GM21381 (cell line): ENCODE measurements at regions not wholly inside any gene's neighbourhood (a gene's known extent, or its start where the extent isn't known, plus 50 kb on each side); places are given as distances from the start of the nearest gene placed in this dataset.

Experiments
- ATAC-seq: cut with Tn5 transposase; IDR thresholded peaks from one replicate; pipeline ENCODE4 v1.9.1; 2021; ENCODE audit warnings: mild to moderate bottlenecking, moderate library complexity; ENCODE audit not compliant: unreplicated experiment

DNA sequence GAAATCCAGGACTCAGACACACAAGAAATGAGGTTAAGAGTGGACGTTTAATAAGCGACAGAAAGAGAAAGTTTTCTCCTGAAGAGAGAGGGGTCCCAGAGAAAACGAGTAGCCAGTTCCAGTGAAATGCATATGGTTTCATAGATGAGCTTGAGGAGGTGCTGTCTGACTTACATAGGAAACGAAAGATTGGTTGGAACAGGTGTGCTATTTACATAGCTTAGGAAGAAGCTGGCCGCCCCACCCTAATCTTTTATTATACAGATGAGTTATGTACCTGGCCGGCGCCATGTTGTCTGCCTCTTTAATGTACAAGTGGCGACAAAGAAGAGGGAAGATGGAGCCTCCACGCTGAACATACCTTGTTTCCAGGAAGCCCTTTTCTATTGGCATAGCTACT is 223.0 kb downstream of the SLC6A15 start:
- no peak for ATAC-seq

DNA sequence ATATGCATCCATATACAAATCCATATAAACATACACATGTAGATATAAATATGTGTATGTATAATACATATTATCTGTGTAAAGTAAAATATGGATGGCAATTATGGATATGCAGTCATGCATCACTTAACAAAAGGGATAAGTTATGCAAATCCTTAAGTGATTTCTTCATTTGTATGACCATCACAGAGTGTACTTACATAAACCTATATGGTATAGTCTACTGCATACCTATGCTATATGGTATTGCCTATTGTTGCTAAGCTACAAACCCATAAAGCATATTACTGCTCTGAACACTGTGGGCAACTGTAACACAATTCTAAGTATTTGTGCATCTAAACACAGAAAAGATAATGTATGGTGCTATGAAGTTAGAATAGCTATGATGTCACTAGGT is 227.2 kb downstream of the SLC6A15 start:
- ATAC-seq = no peak

DNA sequence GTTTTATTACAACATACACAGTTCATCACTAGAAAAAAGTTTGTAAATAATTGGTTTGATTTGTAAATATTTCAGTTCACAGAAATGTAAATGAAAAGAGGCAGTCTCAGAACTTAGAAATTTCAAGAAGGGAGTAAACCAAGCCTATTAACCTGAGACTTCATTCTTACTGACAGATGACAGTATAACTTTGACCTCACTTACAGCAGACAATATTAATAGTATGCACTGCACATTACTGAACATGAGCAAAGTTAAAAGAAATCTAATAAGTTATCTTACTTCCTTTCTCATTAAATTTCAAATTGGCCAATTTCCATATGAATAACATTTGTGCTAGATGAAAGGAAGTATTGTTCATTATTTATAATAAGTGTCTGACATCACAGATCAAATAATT is 235.8 kb downstream of the SLC6A15 start:
- ATAC-seq = no peak

DNA sequence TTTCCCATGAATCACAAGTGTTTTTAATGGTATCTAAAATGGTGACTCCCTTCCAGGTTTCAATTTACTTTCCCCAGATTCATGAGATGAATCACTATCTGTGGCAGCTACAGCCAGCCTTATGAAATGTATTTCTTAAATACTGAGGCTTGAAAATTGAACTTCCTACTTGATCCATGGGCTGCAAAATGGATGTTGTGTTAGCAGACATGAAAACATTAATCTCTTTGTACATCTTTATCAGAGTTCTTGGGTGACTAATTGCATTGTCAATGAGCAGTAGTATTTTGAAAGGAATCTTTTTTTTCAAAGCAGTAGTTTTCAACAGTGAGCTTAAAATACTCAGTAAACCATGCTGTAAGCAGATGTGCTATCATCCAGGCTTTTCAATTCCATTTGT is 250.8 kb downstream of the SLC6A15 start:
- no peak for ATAC-seq

DNA sequence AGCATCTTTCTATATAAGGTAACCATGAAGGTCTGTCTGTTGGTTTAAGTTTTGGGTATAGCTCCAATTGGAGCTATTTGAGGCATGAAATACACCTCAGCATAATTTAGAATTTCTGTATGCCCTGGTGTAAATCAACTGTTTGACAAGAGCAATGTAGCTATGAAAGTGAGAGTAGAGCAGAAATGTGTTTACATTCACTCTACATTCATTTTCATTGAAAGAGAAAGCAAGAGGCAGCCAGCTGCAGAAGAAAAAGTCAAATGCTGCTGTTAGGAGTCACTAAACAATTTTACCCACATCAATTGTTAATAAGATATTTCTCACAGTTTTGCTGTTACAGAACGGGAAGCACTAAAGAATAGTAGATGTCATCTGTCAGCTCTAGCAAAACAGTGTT is 252.5 kb downstream of the SLC6A15 start:
- no peak for ATAC-seq

DNA sequence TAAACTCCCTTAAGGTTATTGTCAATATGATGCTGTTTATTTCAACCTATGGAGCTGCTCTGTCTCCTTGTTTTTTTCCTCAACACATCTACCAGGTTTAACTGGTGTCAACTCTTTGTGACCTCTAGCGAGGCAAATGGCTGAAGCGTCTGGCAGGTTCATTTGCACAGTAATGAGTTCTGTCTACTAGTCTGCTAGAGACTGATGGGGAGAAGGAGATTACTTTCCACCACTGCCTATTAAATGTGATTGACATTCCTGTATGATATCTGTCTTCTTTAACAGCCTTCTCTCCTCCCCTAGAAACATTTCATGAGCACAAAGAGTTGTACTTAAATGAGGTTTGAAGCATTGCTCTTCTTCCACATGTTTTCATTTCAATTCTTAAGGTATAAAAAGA is 253.7 kb downstream of the SLC6A15 start:
- no peak for ATAC-seq

DNA sequence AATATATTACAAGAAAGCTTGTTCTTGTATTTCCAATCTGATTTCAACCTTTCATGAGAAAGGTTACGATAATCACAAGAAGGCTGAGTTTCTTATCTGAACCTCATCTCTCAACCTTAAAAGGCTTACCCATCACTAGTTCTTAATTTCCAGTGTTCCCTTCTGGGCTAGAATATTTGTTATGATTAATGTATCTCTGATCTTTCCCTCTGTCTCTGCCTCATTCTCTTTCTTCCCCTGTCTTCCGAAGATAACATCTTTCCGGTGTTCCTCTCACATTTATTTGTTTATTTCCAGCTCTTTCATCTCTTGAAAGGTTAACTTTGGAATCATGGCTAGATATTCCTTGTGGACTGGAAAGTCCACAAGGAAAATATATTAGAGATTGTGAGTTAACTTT is 255.9 kb downstream of the SLC6A15 start:
- ATAC-seq = no peak

DNA sequence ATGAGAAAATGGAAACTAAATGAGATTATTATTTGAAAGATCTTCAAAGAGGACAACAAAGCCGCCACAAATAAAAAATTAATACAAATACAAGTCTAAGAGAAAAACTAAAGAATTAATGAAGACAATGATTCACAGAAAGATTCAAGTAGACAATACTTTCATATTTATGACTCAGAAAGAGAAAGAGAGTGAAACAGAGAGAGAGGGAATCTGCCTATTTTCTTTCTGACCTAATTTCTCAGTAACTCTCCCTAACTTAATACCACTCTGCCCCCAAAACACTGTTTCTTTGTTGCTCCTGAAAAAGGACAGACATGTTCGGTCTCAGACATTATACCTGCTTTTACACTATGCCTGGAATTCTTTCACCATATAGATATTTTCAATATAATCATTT is 259.1 kb downstream of the SLC6A15 start:
- no peak for ATAC-seq

DNA sequence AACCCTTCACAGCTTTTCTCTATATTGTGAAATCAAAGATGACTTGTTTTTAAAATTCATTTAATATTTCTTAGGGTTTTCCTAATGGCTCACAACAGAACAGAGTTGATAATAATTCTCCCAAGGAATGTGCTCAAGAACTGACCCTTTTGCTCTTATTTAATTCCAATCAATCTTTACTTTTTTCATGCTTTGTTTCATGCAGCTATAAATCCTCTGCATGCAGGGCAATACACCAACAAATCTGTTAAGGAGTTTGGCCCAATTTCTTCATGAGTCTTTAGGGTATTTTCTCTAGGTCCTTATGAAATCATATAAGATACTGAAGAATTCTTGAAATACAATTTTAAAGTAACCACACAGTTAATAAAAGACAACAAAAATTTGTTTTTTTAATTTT is 264.2 kb downstream of the SLC6A15 start:
- ATAC-seq = no peak

DNA sequence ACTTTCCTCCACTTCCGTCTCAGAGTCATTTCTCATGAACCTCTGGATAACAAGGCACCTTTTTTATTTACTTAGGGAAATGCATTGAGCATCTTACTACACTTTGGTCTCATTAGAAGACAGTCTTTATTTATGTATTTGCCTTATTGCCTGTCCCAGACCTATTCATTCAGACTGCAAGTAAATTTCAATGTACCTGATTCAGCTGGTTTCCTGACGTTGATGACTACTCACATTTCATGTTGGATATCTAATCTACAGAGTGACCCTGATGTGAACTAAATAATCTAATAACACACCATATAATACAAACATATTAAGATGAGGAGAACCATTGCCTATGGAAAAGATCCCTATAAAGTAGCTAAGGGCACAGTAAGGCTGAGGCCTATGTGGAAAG is 267.7 kb downstream of the SLC6A15 start:
- no peak for ATAC-seq

DNA sequence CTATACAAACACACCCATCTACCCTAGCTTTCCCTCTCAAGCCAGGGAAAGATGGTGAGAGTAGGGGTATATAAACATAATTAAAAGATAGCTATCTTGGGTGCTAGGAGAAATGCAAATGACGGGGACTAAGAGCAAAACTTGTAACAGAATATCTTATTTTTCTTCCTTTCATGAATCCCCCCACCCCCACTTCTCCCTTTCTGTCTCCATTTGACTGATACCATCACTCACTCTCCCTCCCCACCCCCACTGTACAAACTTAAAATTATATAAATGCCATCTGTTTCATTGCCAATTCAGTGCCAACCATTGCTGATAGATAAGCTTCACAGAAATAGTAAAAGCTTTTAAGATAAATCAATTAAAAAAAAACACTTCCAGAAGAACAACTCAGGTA is 268.6 kb downstream of the SLC6A15 start:
- no peak for ATAC-seq

DNA sequence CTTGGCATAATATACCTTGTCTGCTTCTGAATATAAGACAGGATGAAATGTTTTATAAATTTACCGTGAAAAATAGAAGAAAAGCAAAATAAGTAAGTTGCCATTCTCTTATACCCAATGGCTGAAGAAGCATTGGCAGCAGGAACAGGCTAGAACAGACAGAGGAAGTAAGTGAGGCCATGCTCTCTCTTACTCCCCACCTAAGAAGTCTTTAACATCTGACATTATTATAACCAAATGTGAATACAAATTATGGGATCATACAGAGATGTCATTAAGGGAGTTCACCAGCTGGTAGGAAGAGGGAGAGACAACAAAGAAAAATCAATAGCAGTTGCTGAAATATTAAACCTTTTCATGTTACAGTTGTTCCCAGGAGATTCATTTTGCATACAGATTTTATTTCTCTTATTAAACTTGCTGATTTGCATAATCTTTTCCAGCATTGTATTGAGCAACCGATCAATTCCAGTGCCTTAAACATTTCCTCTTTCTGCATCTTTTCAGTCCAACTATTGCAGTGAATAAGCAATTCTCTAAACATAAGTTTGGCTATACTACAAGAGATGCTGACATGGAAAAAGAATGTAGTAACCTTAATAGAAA is 270.6 kb downstream of the SLC6A15 start:
- no peak for ATAC-seq

DNA sequence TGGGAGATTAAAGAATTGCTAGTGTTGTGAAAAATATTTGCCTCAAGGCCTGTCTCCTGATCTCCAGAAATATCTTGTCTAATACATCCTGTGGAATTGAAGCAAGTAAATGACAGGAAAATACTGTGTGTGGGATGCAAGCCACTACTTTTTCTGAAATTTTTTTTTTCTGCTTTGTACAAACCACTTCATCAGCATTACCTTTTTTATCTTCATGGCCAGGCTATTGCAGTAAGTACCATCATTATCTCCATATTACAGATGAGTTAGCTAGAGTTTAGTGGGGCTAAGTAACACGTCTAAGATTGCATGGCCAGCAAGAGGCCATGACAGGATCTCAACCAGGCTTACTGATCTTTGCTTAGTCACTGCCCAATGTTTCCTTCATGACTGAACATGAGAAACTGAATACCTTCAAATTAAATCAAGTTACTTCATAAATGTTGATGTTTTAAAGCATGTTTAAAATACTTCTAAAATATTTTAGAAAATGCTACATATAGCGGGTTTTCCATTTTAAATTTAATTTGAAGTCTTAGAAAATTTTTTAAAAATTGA is 273.7 kb downstream of the SLC6A15 start:
- ATAC-seq = no peak

DNA sequence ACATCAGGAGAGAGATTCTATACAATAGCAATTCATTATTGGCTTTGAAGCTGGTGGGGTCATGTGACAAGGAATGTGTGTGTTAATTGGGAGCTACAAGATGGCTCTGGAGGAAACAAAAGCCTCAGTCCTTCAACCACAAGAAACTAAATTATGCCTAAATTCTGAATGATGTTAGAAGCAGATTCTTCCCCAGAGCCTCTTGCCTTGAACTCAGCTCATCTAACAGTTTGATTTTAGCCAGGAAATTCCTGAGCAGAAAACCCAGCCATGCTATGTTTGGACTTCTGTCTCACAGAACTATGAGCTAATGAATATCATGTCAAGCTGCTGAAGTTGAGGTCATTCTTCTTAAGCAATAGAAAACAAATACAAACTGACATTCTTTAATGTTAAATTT is 274.7 kb downstream of the SLC6A15 start:
- no peak for ATAC-seq

DNA sequence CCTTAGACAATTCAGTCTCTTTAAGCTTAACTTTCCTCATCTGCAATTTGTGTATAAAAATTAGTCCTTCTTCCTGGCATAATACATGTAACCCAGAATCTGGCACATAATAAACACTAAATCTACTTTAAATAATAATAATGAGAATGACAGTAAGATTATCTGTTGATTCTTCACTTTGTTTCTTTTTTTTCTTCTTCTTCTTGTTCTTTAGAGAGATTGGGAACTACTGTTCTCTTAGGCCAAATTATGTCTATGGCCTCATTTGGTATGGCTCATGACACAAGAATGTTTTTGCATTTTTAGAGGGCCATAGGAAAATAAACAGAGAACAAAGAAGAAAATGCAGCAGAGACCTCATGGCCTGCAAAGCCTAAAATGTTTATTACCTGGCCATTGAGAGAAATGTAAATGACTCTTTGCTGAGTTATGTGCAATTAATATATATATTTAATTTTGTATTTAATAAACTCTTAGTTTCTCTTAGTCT is 275.8 kb downstream of the SLC6A15 start:
- no peak for ATAC-seq

DNA sequence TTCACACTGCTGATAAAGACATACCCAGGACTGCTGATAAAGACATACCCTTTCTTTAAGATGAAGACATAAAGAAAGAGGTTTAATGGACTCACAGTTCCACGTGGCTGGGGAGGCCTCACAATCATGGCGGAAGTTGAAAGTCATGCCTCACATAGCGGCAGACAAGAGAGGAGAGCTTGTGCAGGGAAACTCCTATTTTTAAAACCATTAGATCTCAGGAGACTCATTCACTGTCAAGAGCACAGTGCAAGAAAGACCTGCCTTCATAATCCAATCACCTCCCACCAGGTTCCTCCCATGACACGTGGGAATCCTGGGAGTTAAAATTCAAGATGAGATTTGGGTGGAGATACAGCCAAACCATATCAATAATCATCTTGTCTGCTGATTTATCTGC is 278.1 kb downstream of the SLC6A15 start:
- ATAC-seq = no peak

DNA sequence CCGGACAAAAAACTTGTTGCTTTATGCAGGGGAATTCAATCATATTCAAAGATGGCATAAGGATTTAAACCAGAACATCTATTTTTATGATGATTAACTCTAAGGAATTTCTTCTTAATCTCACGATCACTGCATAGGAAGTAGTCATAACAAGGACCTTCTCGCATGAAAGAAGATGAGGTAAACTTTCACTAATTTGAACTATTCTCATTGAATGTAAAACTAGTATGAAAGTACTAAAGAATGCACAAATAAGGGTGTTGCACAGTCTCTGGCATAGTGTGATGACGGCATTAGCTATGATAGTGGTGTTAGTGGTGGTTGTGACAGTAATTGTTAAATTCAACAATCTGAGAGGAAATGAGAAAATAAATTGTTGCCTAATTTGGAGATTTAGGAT is 280.0 kb downstream of the SLC6A15 start:
- no peak for ATAC-seq

DNA sequence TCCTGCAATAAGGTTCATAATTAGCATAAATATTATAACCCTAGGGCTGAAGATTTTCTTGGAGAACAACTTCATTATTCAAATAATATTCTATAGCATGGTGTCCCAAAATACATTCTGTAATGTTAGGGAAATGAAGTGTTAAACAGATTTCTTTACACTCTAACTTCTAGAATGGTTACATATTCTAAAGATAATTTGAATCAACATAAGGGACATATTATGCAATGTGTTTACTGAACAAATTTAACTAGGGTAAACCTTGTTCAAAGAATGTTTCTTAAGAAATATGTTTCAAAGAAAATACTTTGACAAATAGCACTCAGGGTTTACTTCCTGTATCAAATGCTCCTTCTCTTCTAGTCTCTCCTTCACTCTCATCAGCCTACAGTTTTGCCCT is 281.6 kb downstream of the SLC6A15 start:
- ATAC-seq = no peak

DNA sequence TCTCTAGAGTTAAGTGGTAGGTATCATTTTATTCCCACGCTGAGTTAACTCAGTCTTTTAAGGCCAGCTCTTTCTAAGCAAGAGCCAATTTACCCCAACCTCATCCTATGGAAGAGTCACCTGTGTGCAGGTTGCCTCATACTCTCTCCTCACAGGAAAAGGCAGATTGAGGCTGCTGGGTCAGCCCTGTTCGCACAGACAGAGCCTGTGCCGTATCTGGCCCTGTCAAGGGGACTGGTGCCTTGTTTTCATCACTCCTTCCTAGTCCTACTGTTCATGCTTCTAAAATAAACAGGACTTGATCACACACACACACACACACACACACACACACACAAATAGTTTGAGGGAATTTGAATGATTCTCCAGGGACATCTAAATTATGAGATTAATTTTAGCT is 285.0 kb downstream of the SLC6A15 start:
- no peak for ATAC-seq

DNA sequence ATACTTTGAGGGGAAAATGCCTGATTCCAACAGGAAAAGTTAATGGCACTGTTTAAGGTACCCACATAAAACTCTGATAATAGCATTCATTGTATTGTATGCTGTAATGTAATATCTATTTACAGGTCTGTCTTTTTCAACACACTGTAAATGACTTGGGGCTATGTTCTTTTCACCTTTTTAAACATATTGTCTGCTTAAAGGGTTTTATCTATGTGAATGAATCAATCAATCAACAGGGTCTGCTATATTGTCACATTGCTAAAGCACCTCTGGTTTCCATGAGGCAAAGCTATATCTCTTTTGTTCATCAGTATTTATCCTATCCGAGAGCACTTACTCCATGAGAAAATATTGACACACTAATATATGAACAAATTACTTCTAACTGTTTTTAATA is 288.0 kb downstream of the SLC6A15 start:
- ATAC-seq = no peak

DNA sequence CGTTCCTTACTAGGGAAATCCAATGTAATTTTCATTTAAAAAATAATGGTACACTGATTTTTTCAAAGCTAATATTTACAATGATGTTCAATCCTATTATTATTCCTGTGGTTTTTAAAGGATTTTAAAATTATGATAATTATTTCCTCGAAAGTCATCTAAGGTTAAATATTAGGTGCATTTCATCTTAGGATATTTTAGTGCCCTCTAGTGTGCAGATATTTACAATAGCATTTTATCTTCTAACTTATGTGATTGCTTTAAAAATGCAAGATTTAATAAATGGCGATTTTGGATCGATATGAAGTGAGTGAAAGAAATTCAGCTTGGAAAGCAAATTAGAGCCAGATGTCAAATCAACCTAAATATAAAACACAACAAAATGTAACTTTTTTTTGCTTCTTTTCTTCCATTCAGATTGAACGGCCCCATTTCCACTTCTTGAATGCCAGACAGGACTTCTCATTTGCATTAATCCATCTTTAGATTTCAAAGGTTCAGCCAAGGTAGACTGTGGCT is 293.5 kb downstream of the SLC6A15 start:
- no peak for ATAC-seq

DNA sequence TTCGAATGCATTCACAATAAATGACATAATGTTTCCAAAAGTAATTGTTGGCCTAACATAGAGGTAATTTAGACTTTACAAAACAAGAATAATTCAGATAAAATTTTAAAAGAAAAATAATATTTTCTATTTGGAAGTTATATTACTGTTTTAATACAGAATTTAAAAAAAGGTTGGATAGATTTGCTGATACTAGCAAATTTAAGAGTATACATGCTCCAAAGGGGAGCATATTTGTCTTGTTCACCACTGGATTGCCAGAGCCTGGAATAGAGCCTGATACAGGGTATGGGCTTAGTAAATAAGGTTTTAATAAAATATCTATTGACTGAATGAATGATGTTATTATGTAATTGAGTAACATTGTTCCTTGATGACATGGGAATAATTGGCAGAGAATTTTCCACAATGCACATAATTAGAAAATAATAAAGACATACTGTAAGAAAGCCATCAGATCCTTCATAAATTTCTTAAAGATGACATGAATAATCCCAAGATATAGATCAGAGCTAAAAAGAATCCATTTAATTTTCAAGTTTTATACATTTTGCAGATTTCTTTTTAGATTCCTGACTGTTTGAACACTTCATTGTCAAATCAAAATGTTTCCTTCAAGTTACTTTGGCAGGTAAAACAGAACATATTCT is 305.3 kb downstream of the SLC6A15 start:
- no peak for ATAC-seq
